ENCODE measurements at regions not wholly inside any gene's neighbourhood (a gene's known extent, or its start where the extent isn't known, plus 50 kb on each side); places are given as distances from the start of the nearest gene placed in this dataset.
A peak's percentile ranks its signal among the peaks of the same experiment; 100 is the strongest.
"Not testable (repeated sequence)": the region's sequence is repeated elsewhere in the genome, so short reads cannot be mapped to it uniquely, and the experiment has no call there.

DNA sequence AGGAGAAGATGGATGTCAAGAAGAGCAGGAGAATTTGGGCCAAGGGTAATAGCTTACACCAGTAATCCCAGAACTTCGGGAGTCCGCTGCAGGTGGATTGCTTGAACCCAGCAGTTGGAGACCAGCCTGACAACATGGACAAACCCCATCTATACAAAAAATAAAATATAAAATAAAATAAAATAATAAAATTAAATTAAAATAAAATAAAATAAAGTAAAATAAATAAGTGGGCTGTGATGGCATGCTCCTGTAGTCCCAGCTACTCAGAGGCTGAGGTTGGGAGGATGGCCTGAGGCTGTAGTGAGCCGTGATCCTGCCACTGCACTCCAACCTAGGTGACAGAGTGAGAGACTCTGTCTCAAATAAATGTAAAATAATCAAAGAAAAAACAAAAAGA is 1946.7 kb downstream of the MRPL39 start:
- no peak for DNase-seq

DNA sequence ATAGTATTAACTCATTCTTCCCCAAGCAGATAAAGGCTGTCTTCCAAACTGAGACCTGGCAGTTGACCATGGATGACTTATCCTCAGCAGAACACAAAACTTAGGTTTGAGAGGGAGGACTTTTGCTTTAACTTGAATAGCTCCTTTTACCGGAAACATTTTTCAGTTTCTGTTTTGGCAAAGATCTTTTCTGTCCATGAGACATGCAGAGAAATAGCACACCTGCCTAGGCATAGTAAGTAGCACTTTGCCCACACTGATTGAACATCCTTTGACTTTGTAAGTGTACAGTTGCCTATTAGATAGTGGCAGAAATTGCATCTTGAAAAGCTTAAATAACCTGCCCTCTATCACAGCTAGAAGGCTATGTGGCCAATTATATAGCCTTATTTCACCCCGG is 1962.5 kb downstream of the MRPL39 start:
- no peak for DNase-seq

DNA sequence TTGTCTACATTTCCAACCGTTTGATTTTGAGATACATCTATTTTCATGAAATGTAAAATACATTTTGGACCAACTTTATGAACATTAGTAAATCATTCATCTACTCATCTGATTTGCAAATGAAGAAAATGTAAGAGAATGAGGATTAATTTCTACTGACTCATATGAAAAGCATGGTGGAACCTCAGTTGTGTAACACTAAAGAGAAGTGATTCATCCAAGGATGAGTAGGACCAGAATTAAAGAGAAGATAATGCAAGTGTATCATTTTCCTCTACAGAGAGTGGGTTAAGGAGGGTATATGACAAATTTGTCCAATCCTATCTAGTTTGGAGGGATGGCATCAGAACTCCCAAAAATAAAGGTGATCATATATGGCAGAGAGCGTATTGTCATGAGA is 1967.6 kb downstream of the MRPL39 start:
- no peak for DNase-seq

GRCh38 chr21:23638131-23638695 is 1969.1 kb downstream of the MRPL39 start:
- DNase-seq, result no peak

DNA sequence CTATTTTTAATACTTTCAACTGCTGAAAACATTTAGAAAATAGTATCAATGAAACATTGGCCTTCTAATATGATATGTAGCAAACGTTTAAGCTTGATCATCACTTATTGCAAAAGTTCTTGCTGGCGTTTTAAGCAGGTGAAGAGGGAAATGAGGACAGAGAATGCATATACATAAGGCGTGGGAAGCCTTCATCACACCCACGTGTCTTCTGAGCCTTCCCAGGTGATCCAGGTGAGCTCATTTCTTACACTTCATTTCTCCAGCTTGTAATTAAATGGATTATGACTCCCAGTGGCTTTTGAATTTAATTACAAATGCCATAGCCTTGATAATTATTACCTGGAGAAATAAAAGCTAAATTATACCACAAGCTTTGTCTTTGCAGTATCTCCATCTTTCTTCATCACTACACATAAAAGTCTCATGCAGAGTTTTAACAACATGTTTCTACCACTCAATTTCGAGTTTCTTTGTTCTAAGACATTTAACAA is 1973.8 kb downstream of the MRPL39 start:
- DNase-seq, result no peak

- DNase-seq, result no peak
These were observed 1983.0 kb downstream of the MRPL39 start for GRCh38 chr21:23624281-23624680.

- no peak for DNase-seq
These were observed 1994.3 kb downstream of the MRPL39 start for GRCh38 chr21:23613014-23613413.

GRCh38 chr21:23612210-23612609 is 1995.1 kb downstream of the MRPL39 start:
- DNase-seq, result no peak

DNA sequence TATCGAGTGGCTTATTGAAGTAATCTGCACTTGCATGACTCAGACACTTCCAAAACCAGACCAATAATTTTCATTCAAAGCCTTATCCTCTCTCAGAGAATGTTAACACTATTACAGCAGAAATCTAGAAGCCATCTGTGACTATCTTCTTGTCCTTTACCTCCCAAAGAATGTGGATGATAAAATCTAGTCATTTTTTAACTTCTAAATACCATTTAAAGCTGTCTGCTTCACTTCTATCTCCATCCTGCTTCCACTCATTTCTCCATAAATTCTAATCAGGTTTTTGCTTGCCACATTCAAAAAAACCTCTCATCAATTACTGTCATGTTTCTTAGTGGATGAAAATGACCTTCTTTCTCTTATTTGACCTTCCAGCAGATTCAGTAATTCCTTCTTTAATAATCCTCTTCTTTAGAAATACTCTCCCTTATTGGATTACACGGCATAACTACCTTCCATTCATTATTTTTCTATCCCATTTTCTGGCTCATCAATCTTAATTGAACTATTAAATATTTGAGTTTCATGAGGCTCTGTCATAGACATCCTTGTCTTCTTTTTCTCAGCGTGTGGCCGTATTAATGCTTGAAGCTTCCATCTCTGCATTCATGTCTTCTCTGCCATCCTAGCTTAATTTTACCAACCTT is 1999.4 kb downstream of the MRPL39 start:
- no peak for DNase-seq

- peak; percentile 51 for DNase-seq
These were observed 2005.7 kb downstream of the MRPL39 start for GRCh38 chr21:23601549-23601948.

DNA sequence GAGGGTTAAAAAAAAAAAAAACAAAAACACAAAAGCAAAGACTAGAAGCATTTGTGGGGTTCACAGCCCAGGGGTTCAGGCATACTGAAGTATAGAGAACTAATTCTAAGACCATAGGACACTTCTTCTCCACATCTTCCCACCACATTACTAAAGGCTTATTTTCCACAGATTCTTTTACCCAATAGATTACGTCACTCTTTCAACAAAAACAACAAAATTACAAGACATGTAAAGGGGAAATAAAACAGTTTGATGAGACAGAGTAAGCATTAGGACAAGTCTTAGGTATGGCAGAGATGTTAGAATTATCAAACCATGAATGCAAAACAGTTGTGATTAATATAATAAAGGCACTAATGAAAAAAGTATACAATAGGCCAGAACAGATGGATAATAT is 2013.7 kb downstream of the MRPL39 start:
- no peak for DNase-seq

DNA sequence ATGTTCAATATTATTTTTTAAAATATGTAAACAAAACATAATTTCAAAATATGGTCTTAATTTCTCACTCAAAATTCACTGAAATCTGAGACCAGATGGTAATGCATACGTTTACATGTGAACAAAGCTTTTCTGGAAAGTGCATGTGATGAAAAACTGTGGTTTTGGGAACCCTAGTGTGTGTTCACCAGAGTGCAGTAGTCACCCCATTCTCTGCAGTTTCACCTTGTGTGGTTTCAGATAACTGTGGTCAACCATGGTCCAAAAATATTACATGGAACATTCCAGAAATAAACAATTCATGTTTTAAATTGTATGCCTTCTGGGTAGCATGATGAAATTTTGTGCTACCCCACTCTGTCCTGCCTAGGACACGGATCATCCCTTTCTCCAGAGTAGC is 2021.9 kb downstream of the MRPL39 start:
- DNase-seq, result no peak

DNA sequence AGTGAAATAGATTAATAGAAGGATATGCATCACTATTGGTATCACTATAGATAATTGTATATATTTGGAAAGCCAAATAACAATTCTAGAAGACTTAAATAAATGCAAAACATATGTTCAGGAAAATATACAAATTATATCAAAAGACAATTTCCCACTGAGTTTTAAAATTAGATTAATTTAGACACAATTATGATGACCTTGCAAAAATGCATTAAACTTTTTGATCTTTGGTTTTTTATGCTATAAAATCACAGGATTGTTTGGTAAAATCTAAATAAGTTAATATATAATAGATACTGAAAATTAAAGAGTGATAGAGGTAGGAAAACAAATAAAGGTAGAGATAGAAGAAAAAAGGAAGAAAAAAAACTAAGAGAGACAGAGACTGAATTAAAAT is 2027.7 kb downstream of the MRPL39 start:
- no peak for DNase-seq

GRCh38 chr21:23578027-23578426 is 2029.3 kb downstream of the MRPL39 start:
- no peak for DNase-seq

DNA sequence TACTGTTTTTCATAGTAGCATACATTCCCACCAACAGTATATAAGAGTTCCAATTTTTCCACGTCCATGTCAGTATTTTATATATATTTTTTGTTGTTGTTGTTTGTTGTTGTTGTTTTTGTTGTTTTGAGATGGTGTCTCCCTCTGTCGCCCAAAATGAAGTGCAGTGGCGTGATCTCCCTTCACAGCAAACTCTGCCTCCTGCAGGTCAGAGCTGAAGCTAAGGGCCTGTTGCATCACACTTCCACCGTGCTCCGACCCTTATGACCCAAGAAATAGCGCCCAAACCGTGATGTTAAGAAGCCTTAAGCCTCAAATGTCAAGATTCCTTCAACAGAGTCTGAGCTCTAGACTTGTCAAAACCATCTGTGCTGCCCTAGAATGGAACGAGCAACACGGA is 2032.3 kb downstream of the MRPL39 start:
- no peak for DNase-seq

- not testable (repeated sequence) for DNase-seq
These were observed 2058.4 kb downstream of the MRPL39 start for GRCh38 chr21:23548924-23549323.

GRCh38 chr21:23543333-23543732 is 2063.9 kb downstream of the MRPL39 start:
- no peak for DNase-seq

DNA sequence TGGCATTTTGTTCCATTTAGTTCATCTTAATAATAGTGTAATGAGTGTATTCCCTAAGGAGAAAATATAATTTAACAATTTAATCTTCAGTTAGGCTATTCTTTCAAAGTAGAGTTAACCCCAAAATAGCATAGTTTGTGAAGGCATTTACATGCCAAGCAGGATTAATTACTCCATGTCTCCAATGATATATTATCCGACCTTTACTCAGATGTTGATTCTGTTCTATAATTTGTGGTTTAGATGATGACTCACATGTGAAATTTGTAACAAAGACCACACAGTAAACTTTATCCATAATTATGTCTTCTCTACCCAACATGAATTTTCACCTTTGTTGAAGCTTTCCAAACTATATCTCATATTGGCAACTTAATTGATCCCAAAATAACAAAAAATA is 2065.2 kb downstream of the MRPL39 start:
- no peak for DNase-seq

- DNase-seq, result no peak
These were observed 2065.7 kb downstream of the MRPL39 start for GRCh38 chr21:23541571-23541970.

GRCh38 chr21:23534850-23535249 is 2072.4 kb downstream of the MRPL39 start:
- no peak for DNase-seq

DNA sequence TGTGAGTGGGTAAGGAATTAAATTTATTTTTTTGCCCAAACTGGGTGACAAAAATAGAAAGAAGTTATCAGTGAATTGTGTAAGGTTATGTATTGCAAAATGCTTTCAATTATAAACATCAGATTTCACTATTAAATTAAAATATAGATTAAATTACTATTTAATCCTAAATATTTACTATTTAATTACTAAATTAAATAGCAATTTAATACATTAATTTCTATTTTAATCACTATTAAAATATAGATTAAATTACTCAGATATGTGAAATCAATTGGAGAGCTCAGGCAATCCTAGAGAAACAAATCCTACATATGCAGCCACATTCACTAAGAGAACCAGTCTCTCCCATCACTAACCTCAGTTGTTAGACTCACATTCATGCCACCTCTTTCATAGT is 2075.8 kb downstream of the MRPL39 start:
- no peak for DNase-seq

DNA sequence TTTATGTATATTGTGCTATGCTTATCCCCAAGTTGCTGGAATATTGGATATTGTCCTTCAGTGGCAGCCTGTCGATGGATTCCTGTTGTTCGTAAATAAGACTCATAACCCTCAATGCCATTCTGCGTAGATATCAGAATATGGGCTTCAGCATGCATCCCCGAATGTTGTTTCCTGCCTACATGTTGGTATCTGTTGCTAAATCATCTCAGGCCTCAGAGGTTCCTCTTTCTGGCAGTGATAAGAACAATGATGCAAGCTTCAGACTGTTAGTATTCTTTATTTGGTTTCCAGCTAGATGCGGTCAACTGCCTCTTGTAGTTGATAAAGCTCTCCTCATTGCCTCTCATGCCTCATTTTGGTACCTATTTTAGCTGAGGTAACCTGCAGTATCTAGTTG is 2082.6 kb downstream of the MRPL39 start:
- no peak for DNase-seq

DNA sequence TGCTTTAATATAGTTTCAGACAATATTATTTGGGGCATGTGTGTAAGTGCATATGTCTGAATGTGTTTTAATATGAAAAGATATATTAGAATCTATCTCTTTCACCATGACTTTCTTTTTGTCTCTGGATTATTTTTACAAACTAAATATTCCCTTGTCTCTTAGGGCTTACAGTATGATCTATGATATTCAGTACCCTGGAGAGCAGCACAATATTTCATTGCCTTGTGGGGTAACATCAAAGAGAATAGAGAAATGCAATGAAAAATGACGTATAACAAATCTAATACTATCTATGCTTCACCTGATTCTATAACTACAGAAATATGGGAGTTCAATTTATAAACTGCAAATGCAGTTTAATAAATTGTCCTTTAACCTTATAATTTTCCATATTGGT is 2084.5 kb downstream of the MRPL39 start:
- no peak for DNase-seq

- no peak for DNase-seq
These were observed 2099.8 kb downstream of the MRPL39 start for GRCh38 chr21:23507501-23507900.

DNA sequence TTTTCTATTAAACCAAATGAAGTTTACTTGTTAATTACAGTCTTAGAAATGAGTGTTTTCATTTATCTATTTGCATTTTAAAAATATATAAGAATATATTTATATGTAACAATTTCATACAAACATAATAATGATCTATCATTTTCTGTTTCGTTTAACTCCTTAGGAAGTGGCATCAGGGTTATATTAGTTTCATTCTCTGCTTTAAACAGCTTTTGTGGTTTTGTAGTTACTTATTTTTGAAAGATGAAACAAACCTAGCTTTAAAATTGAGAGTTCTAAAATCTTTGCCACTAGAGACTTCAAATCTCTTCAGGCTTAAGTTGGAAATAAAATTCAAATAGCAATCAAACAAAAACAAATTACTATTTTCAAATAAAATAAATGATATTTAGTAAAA is 2110.6 kb downstream of the MRPL39 start:
- no peak for DNase-seq

All from islet precursor cell (in vitro differentiated cells).